OCI-LY7 (cell line): ENCODE measurements at regions not wholly inside any gene's neighbourhood (a gene's known extent, or its start where the extent isn't known, plus 50 kb on each side); places are given as distances from the start of the nearest gene placed in this dataset.

Source experiments
- BruUV-seq: library from RNA; stranded (reverse); fragments of 400-500 nt; replicated peaks from 2 replicates; lab custom pipeline; 2021; lab: Mats Ljungman, UMichigan
- CTCF ChIA-PET: fragments of 300-600 bp; sonication (Branson Sonifier 250); formaldehyde crosslinking; loops from one replicate; lab custom pipeline; 2022; ENCODE audit warnings: antibody characterized with exemption; ENCODE audit not compliant: unreplicated experiment; lab: Charles Lee
- POLR2A ChIA-PET: fragments of 300-600 bp; sonication (Branson Sonifier 250); formaldehyde crosslinking; loops from one replicate; lab custom pipeline; 2022; ENCODE audit warnings: antibody characterized with exemption; lab: Charles Lee
- DNase-seq: peaks from one replicate; pipeline ENCODE4 v3.0.0-alpha.2; 2015; ENCODE audit warnings: low spot score
- H2AFZ ChIP-seq: fragments of 200-600 bp; sonication (generic), shearing (Covaris generic); 2 replicates; pipeline ENCODE4 v1.6.1; 2014; ENCODE audit warnings: mild to moderate bottlenecking, antibody characterized with exemption, low read length, moderate library complexity
- H3K27ac ChIP-seq: fragments of 200-600 bp; sonication (generic); 2 replicates; pipeline ENCODE4 v1.5.1; 2014; ENCODE audit warnings: mixed run types, low read depth, mild to moderate bottlenecking, moderate library complexity, low read length, inconsistent platforms; ENCODE audit not compliant: poor library complexity, severe bottlenecking
- H3K36me3 ChIP-seq: fragments of 200-600 bp; sonication (generic); 2 replicates; pipeline ENCODE4 v1.6.1; 2014; ENCODE audit warnings: mild to moderate bottlenecking, antibody characterized with exemption, low read length, moderate library complexity, mixed read lengths; ENCODE audit not compliant: insufficient read depth
- H3K4me1 ChIP-seq: fragments of 200-600 bp; sonication (generic); 2 replicates; pipeline ENCODE4 v1.5.1; 2014; ENCODE audit warnings: mild to moderate bottlenecking, low read length; ENCODE audit not compliant: insufficient read depth, poor library complexity, severe bottlenecking
- H3K4me2 ChIP-seq: fragments of 200-600 bp; sonication (generic); 2 replicates; pipeline ENCODE4 v1.6.1; 2014; ENCODE audit warnings: mild to moderate bottlenecking, low read length
- H3K4me3 ChIP-seq: fragments of 200-600 bp; sonication (generic); 2 replicates; pipeline ENCODE4 v1.5.1; 2014; ENCODE audit warnings: mild to moderate bottlenecking, low read depth, low read length; ENCODE audit not compliant: poor library complexity, severe bottlenecking
- H3K79me2 ChIP-seq: fragments of 200-600 bp; sonication (generic); 2 replicates; pipeline ENCODE4 v1.6.1; 2016; ENCODE audit warnings: low read depth, mild to moderate bottlenecking, low read length, moderate library complexity, mixed read lengths; ENCODE audit not compliant: insufficient read depth
- H3K9me2 ChIP-seq: fragments of 200-600 bp; sonication (generic); 2 replicates; pipeline ENCODE4 v1.6.1; 2016; ENCODE audit warnings: mild to moderate bottlenecking, low read length, mixed read lengths; ENCODE audit not compliant: insufficient read depth
- H3K9me3 ChIP-seq: fragments of 200-600 bp; sonication (generic); 2 replicates; pipeline ENCODE4 v1.6.1; 2014; ENCODE audit warnings: mild to moderate bottlenecking, mixed run types, low read length, mixed read lengths
- H4K20me1 ChIP-seq: fragments of 200-600 bp; sonication (generic); 2 replicates; pipeline ENCODE4 v1.6.1; 2014; ENCODE audit warnings: mild to moderate bottlenecking, antibody characterized with exemption, low read length, moderate library complexity, mixed read lengths; ENCODE audit not compliant: insufficient read depth
- EZH2phosphoT487 ChIP-seq: fragments of 200-600 bp; sonication (generic); IDR thresholded peaks from 2 replicates; pipeline ENCODE4 v1.6.1; 2018; ENCODE audit warnings: low read depth, borderline replicate concordance, mild to moderate bottlenecking, mixed run types, antibody characterized with exemption, low read length, moderate library complexity, mixed read lengths
- intact Hi-C: fragments of 100-400 bp; cut with micrococcal nuclease; formaldehyde crosslinking; loops from one replicate; pipeline ENCODE4 v1.10.0; 2022; ENCODE audit not compliant: unreplicated experiment
- TF ChIP-seq, protein P1 (sequence below): fragments of 200-600 bp; sonication (generic); conservative IDR thresholded peaks from 2 replicates; pipeline ENCODE4 v1.5.1; 2014; ENCODE audit warnings: mild to moderate bottlenecking, antibody characterized with exemption, low read length, moderate library complexity, mixed read lengths

DNA sequence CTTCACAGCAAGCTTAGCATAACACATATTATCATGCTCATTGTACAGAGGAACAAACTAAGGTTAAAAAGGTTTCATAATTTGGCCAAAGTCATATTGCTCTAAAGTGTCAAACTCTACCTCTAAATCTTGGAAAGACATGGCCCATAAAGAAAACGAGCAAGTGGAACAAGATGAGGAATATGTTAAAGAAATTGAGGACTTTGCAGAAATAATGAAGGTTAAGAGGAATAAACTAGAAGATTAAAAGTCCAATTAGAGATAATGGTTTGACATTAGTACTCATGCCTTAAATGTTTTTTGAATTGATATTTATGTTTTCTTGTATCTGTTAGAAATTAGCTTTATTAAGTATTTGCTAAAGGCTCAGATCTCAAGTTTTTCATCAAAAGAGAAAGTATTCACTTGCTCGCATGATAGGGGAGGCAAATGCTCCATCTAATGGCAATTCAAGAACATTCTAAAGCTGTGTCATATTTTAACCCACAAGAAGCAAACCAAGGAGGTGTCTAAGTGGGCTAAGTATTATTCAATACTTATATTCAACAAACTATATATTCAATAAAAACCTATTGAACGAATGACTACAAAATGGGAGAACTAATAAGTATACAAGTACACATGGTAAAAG, 192.9 kb upstream of the SPTLC3 start:
- Histone ChIP-seq H3K27ac (no peak overlapping the region), H3K4me1 (no peaks in the 10 kb centered on the region), H3K9me2 (no peaks in the 10 kb centered on the region), H2AFZ (no peak overlapping the region), H3K36me3 (no peaks in the 10 kb centered on the region), H3K4me3 (no peak overlapping the region), H3K4me2 (no peak overlapping the region), H3K9me3 (no peaks in the 10 kb centered on the region), H3K79me2 (no peaks in the 10 kb centered on the region), H4K20me1 (no peaks in the 10 kb centered on the region)
- intact Hi-C loops: no loop called here
- no peak for TF ChIP-seq EZH2phosphoT487
- TF ChIP-seq, protein P1, sequence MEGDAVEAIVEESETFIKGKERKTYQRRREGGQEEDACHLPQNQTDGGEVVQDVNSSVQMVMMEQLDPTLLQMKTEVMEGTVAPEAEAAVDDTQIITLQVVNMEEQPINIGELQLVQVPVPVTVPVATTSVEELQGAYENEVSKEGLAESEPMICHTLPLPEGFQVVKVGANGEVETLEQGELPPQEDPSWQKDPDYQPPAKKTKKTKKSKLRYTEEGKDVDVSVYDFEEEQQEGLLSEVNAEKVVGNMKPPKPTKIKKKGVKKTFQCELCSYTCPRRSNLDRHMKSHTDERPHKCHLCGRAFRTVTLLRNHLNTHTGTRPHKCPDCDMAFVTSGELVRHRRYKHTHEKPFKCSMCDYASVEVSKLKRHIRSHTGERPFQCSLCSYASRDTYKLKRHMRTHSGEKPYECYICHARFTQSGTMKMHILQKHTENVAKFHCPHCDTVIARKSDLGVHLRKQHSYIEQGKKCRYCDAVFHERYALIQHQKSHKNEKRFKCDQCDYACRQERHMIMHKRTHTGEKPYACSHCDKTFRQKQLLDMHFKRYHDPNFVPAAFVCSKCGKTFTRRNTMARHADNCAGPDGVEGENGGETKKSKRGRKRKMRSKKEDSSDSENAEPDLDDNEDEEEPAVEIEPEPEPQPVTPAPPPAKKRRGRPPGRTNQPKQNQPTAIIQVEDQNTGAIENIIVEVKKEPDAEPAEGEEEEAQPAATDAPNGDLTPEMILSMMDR: no peak
- DNase-seq: no peak
- ChIA-PET CTCF (no interaction called here), POLR2A (interaction anchor here (1.2 kb wide), 1 partner anchor 32 kb away, joined by 3 read pairs; no protein-coding TSS in a partner anchor)
- BruUV-seq: no TSS peak

DNA sequence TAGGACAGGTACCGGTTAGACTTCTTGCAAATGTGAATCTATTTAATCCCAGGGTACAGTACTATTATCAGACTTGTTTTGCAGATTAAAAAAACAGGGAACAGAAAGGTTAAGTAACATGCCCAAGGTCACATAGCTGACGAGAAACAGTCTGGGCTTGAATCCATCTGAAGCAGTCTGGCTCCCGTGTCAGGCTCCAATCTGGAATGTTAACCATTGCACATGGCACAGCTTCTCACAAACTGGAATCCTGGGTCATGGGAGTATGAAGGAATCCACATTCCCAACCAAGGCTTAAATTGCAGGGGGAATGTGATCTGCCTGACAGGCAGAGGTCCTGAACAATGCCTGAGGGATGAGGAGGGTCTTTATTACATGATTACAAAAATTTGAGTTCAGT, 187.5 kb upstream of the SPTLC3 start:
- Histone ChIP-seq H3K79me2 (no peaks in the 10 kb centered on the region), H3K4me1 (no peaks in the 10 kb centered on the region), H2AFZ (no peak overlapping the region), H3K9me3 (no peaks in the 10 kb centered on the region), H3K9me2 (no peaks in the 10 kb centered on the region), H3K27ac (no peak overlapping the region), H4K20me1 (no peaks in the 10 kb centered on the region), H3K4me2 (no peak overlapping the region), H3K4me3 (no peak overlapping the region), H3K36me3 (no peaks in the 10 kb centered on the region)
- intact Hi-C loops: no loop called here
- CTCF ChIA-PET: no interaction called here
- no peak for TF ChIP-seq EZH2phosphoT487
- no peak for DNase-seq
- POLR2A ChIA-PET: no interaction called here
- no TSS peak for BruUV-seq

DNA sequence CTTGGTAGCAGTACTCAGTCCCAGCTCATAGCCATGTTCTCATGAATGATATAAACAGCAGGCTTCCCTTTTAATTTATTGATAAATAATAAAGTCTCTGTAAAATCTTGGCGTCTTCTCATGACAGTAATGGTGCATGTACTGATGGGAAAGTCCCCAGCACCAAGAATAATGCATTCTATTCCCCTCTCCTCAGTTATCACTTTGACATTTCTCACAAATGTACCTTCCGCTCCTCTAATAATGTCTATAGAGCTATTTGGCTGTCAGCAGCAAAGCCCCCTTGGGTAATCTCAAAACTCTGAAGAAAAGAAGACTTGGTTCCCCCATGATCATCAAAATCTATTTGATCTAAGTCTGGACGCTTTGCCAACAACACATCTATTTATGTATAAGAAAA, 185.0 kb upstream of the SPTLC3 start:
- BruUV-seq: no TSS peak
- intact Hi-C loops: no loop called here
- Histone ChIP-seq H3K36me3 (no peaks in the 10 kb centered on the region), H3K4me1 (no peaks in the 10 kb centered on the region), H4K20me1 (no peaks in the 10 kb centered on the region), H3K4me3 (no peak overlapping the region), H3K9me3 (no peaks in the 10 kb centered on the region), H3K4me2 (no peak overlapping the region), H3K27ac (no peak overlapping the region), H3K79me2 (no peaks in the 10 kb centered on the region), H3K9me2 (no peaks in the 10 kb centered on the region), H2AFZ (no peak overlapping the region)
- TF ChIP-seq, protein P1: no peak
- no peak for TF ChIP-seq EZH2phosphoT487
- CTCF ChIA-PET: no interaction called here
- POLR2A ChIA-PET: no interaction called here
- DNase-seq: no peak
